IMR-90 (cell line): ENCODE measurements at regions not wholly inside any gene's neighbourhood (a gene's known extent, or its start where the extent isn't known, plus 50 kb on each side); places are given as distances from the start of the nearest gene placed in this dataset.
"Not testable (repeated sequence)": the region's sequence is repeated elsewhere in the genome, so short reads cannot be mapped to it uniquely, and the experiment has no call there.

ENCODE experiments used
- ATAC-seq: fragments of 200-7000 bp; cut with Tn5 transposase; 2 replicates; pipeline ENCODE4 v1.9.1; 2020; ENCODE audit warnings: low read depth, mild to moderate bottlenecking, moderate library complexity
- BruUV-seq: library from RNA; stranded (reverse); fragments of 400-500 nt; replicated peaks from 2 replicates; lab custom pipeline; 2021; lab: Mats Ljungman, UMichigan
- CTCF ChIA-PET: fragments of 300-600 bp; formaldehyde crosslinking; extraction: SDS; loops from one replicate; lab custom pipeline; 2021; ENCODE audit warnings: antibody characterized with exemption; lab: Yijun Ruan, JAX
- POLR2A ChIA-PET: fragments of 300-600 bp; sonication (Branson Sonifier 250); formaldehyde crosslinking; loops from one replicate; lab custom pipeline; 2022; ENCODE audit warnings: antibody characterized with exemption; ENCODE audit not compliant: unreplicated experiment; lab: Charles Lee
- DNase-seq: peaks from one replicate; pipeline ENCODE4 v3.0.0; 2013
- H2AFZ ChIP-seq: replicated peaks from 2 replicates; pipeline ENCODE3; 2013; ENCODE audit warnings: low read length, mild to moderate bottlenecking; ENCODE audit not compliant: poor library complexity
- H2AK5ac ChIP-seq: 2 replicates; pipeline ENCODE4 v1.6.1; 2013; ENCODE audit warnings: low read depth, low read length, inconsistent platforms
- H2AK9ac ChIP-seq: replicated peaks from 2 replicates; pipeline ENCODE3; 2013; ENCODE audit warnings: mild to moderate bottlenecking, low read depth, low read length, moderate library complexity; ENCODE audit not compliant: poor library complexity
- H2BK120ac ChIP-seq: 2 replicates; pipeline ENCODE4 v1.6.1; 2013; ENCODE audit warnings: low read depth, low read length, inconsistent platforms
- H2BK15ac ChIP-seq: 3 replicates; pipeline ENCODE4 v1.6.1; 2013; ENCODE audit warnings: low read depth, low read length, inconsistent platforms
- H2BK20ac ChIP-seq: 2 replicates; pipeline ENCODE4 v1.6.1; 2013; ENCODE audit warnings: low read depth, mild to moderate bottlenecking, inconsistent platforms, low read length, moderate library complexity
- H2BK5ac ChIP-seq: 2 replicates; pipeline ENCODE4 v1.6.1; 2013; ENCODE audit warnings: mild to moderate bottlenecking, low read depth, low read length, inconsistent platforms; ENCODE audit not compliant: poor library complexity, severe bottlenecking
- H3K14ac ChIP-seq: replicated peaks from 2 replicates; pipeline ENCODE4 v1.6.1; 2013; ENCODE audit warnings: low read depth, low read length, inconsistent platforms
- H3K18ac ChIP-seq: 2 replicates; pipeline ENCODE4 v1.6.1; 2013; ENCODE audit warnings: low read depth, low read length, control low read depth
- H3K23ac ChIP-seq: 2 replicates; pipeline ENCODE4 v1.6.1; 2013; ENCODE audit warnings: low read depth, low read length, inconsistent platforms
- H3K27ac ChIP-seq: 2 replicates; pipeline ENCODE4 v1.5.1; 2013; ENCODE audit warnings: mild to moderate bottlenecking, control low read depth, low read length; ENCODE audit not compliant: insufficient read depth
- H3K27me3 ChIP-seq: 2 replicates; pipeline ENCODE4 v1.6.1; 2013; ENCODE audit warnings: low read length; ENCODE audit not compliant: control insufficient read depth, insufficient read depth
- H3K36me3 ChIP-seq: 2 replicates; pipeline ENCODE4 v1.6.1; 2013; ENCODE audit warnings: low read length, mixed read lengths; ENCODE audit not compliant: control insufficient read depth, insufficient read depth
- H3K4ac ChIP-seq: 2 replicates; pipeline ENCODE4 v1.6.1; 2013; ENCODE audit warnings: low read depth, low read length, inconsistent platforms
- H3K4me1 ChIP-seq: 2 replicates; pipeline ENCODE4 v1.6.1; 2013; ENCODE audit warnings: low read length, mixed read lengths; ENCODE audit not compliant: control insufficient read depth, insufficient read depth
- H3K4me2 ChIP-seq: 2 replicates; pipeline ENCODE4 v1.6.1; 2013; ENCODE audit warnings: low read depth, mild to moderate bottlenecking, control low read depth, low read length, moderate library complexity
- H3K4me3 ChIP-seq: 2 replicates; pipeline ENCODE4 v1.5.1; 2013; ENCODE audit warnings: low read depth, mild to moderate bottlenecking, control low read depth, low read length, moderate library complexity; ENCODE audit not compliant: insufficient read depth
- H3K56ac ChIP-seq: 2 replicates; pipeline ENCODE4 v1.6.1; 2013; ENCODE audit warnings: low read length, inconsistent platforms; ENCODE audit not compliant: insufficient read depth; ENCODE audit errors: extremely low read depth
- H3K79me1 ChIP-seq, 2 experiments: 2 replicates each; pipeline ENCODE4 v1.6.1; 2013; ENCODE audit warnings: low read length in 2 of 2, inconsistent platforms in 1 of 2, low read depth in 1 of 2
- H3K9ac ChIP-seq: 2 replicates; pipeline ENCODE4 v1.6.1; 2013; ENCODE audit warnings: low read depth, low read length, control low read depth
- H3K9me1 ChIP-seq: 2 replicates; pipeline ENCODE4 v1.6.1; 2013; ENCODE audit warnings: low read length, inconsistent platforms; ENCODE audit not compliant: insufficient read depth
- H3K9me3 ChIP-seq: 2 replicates; pipeline ENCODE4 v1.6.1; 2013; ENCODE audit warnings: low read length; ENCODE audit not compliant: control insufficient read depth, insufficient read depth
- H4K20me1 ChIP-seq: 2 replicates; pipeline ENCODE4 v1.6.1; 2013; ENCODE audit warnings: low read length, inconsistent platforms; ENCODE audit not compliant: insufficient read depth
- H4K5ac ChIP-seq: 2 replicates; pipeline ENCODE4 v1.6.1; 2013; ENCODE audit warnings: mild to moderate bottlenecking, low read depth, low read length, control low read depth
- H4K8ac ChIP-seq, 2 experiments: 2 replicates each; pipeline ENCODE4 v1.6.1; 2013; ENCODE audit warnings: low read depth in 2 of 2, low read length in 2 of 2, control low read depth in 1 of 2, inconsistent platforms in 1 of 2
- H4K91ac ChIP-seq: 2 replicates; pipeline ENCODE4 v1.6.1; 2013; ENCODE audit warnings: low read depth, low read length, inconsistent platforms; ENCODE audit not compliant: insufficient read depth
- WGBS, 2 experiments: methylation state at CpG; one replicate each; pipeline versions ENCODE4 v1.1.5 to v1.1.7; 2013; ENCODE audit warnings: missing lambda C conversion rate in 2 of 2; ENCODE audit not compliant: insufficient read length in 1 of 2; ENCODE audit errors: extremely low coverage in 2 of 2; 5-methylcytosine and 5-hydroxymethylcytosine counted together
- dilution Hi-C: fragments of 300-500 bp; cut with HindIII; formaldehyde crosslinking; loops from one replicate; pipeline ENCODE4 v1.14.3; 2018; ENCODE audit warnings: low sequenced_read_pairs; ENCODE audit not compliant: unreplicated experiment
- in situ Hi-C: fragments of 300-500 bp; cut with MboI; formaldehyde crosslinking; loops from 3 replicates; pipeline ENCODE4 v1.14.3; 2019; ENCODE audit warnings: low sequenced_read_pairs, inconsistent platforms, mixed read lengths
- intact Hi-C: fragments of 100-400 bp; cut with micrococcal nuclease; formaldehyde crosslinking; loops from 2 replicates; pipeline ENCODE4 v1.10.0; 2022

DNA sequence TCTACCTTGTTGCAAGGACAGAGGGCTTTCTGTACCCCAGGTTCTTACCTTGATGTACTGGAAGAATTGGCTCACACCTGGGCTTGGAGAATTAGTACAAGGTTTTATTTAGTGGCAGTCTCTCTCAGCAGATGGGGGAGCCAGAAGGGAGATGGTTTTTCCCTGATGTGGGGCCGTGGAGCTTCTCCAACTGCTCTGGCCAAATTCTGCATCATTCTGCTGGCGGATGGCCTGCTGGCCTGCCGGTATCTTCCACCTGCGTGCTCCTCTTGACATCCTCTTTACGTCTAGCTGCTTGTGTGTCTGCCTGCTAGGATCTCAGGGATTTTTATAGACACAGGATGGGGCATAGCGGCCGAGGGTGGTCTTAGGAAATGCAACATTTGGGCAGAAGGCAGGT is 426.7 kb downstream of the KCNJ18 start:
- H3K14ac ChIP-seq, dilution Hi-C loops, H3K18ac ChIP-seq, H3K79me1 ChIP-seq, H4K8ac ChIP-seq, H2BK20ac ChIP-seq, H3K9me3 ChIP-seq, in situ Hi-C loops, H3K4me1 ChIP-seq, H2AK5ac ChIP-seq, H3K4ac ChIP-seq, ATAC-seq, H3K36me3 ChIP-seq, H3K27me3 ChIP-seq, H2AFZ ChIP-seq, H3K27ac ChIP-seq, H3K23ac ChIP-seq, intact Hi-C loops, BruUV-seq, H3K4me3 ChIP-seq, DNase-seq, H3K56ac ChIP-seq, H3K9ac ChIP-seq, H2BK15ac ChIP-seq, H3K4me2 ChIP-seq, H4K91ac ChIP-seq, H2AK9ac ChIP-seq, H4K5ac ChIP-seq, H3K9me1 ChIP-seq, H4K20me1 ChIP-seq, CTCF ChIA-PET, POLR2A ChIA-PET, H2BK5ac ChIP-seq, H2BK120ac ChIP-seq: not testable (repeated sequence)
- 49% methylated on average over 2 of the region's 7 CpGs; no CpG with 5 or more reads in 1 of the 2 experiments for WGBS, 2 experiments

GRCh38 chr17:22119751-22120150 is 427.4 kb downstream of the KCNJ18 start:
- H3K4me2 ChIP-seq, H3K4me3 ChIP-seq, H3K23ac ChIP-seq, H3K56ac ChIP-seq, CTCF ChIA-PET, dilution Hi-C loops, POLR2A ChIA-PET, H3K27me3 ChIP-seq, in situ Hi-C loops, H3K4me1 ChIP-seq, H2BK15ac ChIP-seq, intact Hi-C loops, H3K18ac ChIP-seq, DNase-seq, H4K5ac ChIP-seq, H2AK5ac ChIP-seq, BruUV-seq, H4K91ac ChIP-seq, H2AFZ ChIP-seq, H2BK120ac ChIP-seq, H3K36me3 ChIP-seq, H4K8ac ChIP-seq, H2BK5ac ChIP-seq, ATAC-seq, H3K27ac ChIP-seq, H4K20me1 ChIP-seq, H3K14ac ChIP-seq, H2BK20ac ChIP-seq, H3K9ac ChIP-seq, H2AK9ac ChIP-seq, H3K9me3 ChIP-seq, H3K4ac ChIP-seq, H3K79me1 ChIP-seq, H3K9me1 ChIP-seq: not testable (repeated sequence)
- WGBS, 2 experiments = no CpG with 5 or more reads among the region's 3 CpGs
